Activated CD8-positive, alpha-beta memory T cell treated with anti-CD3 and anti-CD28 coated beads for 24 hours (primary cell): ENCODE measurements at regions not wholly inside any gene's neighbourhood (a gene's known extent, or its start where the extent isn't known, plus 50 kb on each side); places are given as distances from the start of the nearest gene placed in this dataset.

Experiments used
- DNase-seq: peaks from one replicate; pipeline ENCODE4 v3.0.0-alpha.2; 2020

- no peak for DNase-seq
Measured at GRCh38 chr14:94953541-94954260, 183.8 kb upstream of the GSC start.

DNA sequence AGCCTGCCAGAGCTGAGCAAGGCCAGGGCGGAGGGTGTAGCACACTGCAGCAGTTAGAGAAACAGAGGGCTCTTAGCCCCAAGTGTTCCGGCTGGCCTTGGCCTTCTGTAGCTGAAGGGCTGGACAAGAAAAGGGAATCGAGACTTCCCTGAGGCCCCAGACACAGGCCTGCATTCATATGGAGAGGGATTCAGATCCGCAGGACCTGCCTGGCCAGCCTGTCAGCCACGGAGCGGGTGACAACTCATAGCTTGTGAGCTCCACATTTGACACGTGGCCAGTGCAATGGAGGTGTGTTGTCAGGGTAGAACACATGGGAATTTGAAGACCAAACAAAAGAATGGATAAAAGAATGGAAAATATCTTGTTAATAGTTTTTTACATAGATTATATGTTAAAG is 182.2 kb upstream of the GSC start:
- DNase-seq, result no peak

DNA sequence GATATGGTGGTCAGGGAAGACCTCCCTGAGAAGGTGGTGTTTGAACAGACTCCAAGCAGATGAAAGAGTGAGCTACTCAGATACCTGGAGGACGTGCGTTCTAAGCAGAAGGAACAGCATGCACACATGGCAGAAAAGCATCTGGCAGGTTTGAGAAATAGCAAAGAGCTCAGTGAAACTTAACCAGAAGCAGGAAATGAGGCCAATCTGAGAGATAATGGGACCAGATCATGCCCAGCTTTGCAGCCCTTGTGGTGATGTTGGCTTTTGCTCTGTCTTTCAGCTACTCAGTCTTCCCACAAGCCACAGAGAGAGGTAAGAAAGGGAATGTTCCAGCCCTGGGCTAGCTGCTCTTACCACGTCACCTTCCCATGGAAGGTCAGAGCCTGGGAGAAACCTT is 176.3 kb upstream of the GSC start:
- DNase-seq, result no peak

DNA sequence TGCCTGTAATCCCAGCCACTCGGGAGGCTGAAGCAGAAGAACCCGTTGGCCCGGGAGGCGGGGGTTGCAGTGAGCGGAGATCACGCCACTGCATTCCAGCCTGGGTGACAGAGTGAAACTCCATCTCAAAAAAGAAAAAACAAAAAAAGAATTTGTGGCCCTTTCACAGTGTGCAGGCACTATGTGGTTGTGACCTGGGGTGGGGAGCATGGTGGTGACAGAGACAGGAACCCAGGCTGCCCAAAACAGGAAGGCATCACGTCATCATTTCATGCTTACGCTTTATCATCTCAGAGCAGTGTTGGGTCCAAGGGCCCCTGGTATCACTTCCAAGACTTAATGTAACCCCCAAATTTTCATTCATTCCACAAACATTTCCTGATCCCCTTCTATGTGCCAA is 175.7 kb upstream of the GSC start:
- DNase-seq, result no peak

DNA sequence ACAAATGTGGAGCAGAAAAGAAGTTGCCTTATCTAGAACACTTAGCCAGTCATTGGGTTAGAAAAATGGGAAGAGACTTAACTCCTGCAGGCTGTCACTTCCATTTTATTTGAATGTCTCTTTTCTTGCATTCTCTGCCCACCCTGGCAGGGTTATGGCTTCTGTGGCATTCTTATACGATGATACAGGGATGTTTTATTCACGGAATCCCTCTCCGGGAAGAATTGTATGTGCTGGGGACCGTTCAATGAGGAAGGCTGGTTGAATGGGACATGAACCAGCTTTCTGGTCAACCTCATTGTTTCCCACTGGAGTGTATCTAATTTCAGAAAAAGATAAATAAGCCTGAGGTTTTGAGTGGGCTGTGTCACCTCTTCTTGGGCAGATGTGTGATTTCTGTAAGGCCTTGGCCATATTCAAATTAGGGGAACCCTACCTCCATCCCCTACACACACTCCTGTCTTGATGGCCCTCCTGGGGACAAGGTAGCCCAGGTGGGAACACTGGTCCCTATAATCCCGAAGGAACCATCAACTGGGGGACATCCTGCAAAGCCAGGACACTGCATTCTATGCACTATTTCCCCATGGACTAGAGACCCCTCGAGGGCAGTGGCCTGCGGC is 174.8 kb upstream of the GSC start:
- no peak for DNase-seq

GRCh38 chr14:94942601-94943000 is 172.7 kb upstream of the GSC start:
- no peak for DNase-seq

DNA sequence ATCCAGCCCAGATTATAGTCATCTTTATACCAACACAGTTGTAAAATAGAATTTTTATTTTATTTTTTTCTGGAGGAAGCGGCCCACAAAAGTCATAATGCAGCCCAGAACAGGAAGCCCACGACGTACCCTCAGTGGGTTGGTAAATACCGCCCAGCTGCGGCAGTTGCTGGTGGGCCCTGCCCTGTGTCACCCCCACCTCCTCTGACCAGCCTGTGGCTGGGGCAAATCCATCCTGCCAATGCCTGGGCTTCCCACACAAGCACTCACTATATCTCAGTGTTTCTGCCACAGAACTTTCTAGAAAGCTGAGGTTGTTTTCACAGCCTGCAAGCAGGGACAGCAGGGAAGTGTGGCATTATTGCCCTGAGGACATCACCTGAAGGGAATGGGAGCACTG is 171.4 kb upstream of the GSC start:
- DNase-seq, result no peak

DNA sequence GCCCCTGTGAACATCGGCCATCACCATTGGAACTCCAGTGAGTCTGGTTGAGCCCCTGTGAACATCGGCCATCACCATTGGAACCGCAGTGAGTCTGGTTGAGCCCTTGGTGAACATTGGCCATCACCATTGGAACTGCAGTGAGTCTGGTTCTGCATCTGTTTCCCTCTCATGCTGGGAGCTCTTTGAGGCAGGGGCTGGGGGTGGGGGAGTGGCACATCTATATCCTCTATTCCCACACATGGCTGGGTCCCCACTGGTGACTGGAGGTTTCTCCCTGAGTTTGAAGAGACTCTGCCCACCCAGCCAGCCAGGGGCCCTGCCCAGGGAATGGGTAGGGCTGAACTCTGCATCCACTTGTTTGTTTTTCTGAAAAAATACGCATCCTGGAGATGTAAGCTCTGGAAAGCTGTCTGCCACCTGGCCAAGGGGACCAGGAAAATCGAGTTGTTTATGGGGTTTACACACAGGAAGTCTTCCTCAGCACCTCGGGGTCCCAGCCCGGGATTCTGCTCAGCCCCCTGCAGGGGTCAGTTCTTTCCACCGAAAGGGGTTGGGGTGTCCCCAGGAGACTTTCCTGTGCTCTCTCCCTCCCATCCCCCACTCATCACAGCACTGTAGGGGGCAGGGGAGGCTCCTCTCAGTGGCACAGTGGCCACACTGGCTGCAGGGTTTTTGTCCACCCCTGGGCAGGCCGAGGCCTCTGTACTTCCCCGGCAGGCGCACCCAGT is 170.5 kb upstream of the GSC start:
- no peak for DNase-seq

GRCh38 chr14:94938016-94938415 is 168.1 kb upstream of the GSC start:
- DNase-seq, result no peak

GRCh38 chr14:94936901-94937685 is 167.2 kb upstream of the GSC start:
- DNase-seq, result no peak

GRCh38 chr14:94936401-94936892 is 166.5 kb upstream of the GSC start:
- DNase-seq, result no peak

DNA sequence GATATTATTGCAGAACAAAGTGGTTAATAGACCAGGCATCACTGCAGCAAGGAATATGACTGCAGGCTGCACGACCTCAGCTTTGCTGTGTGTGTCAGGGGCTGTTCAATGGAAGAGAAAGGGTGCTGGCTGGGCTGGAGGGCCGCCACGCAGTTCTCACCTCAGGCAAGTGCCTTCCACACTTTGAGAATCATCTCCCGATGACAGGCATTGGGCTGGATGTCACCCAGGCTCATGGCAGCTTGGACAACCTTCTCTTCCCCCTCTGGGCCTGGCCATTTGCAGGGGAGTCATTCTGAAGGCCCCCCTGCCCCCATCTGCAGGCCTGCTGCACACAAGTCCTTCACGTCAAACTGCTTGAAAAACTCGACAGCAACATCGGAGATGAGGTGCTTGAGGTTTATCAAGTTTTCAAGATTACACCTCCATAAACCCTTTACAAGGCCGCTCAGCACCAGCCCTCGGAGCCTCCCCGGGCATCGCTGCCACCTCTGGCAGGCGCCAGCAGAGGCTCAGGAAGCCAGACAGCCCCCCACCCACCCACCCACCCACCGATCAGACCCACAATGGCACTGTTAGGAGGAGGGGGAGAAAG is 165.9 kb upstream of the GSC start:
- no peak for DNase-seq

GRCh38 chr14:94934276-94934810 is 164.4 kb upstream of the GSC start:
- DNase-seq, result no peak

- no peak for DNase-seq
Measured at GRCh38 chr14:94933486-94933885, 163.6 kb upstream of the GSC start.

GRCh38 chr14:94932589-94932988 is 162.7 kb upstream of the GSC start:
- DNase-seq, result no peak

- no peak for DNase-seq
Measured at GRCh38 chr14:94930690-94931089, 160.8 kb upstream of the GSC start.

- no peak for DNase-seq
Measured at GRCh38 chr14:94929354-94929753, 159.4 kb upstream of the GSC start.

DNA sequence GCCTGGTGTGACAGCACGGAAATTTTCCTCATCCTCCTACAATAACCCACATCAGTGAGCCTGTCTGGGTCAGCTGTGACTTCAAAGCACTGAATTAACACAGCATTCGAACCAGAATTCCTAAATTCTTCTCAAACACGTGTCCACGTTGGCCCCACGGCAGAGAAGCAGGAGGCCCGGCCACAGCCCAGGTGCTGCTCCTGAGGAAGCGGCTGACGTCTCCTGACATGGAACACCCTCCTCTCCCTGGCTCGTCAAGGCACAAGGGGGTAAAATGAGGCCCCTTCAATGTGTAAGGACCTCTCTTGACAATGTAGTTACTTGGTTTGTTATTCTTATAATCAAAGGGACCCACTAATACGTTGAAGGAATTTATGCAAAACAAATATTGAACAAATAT is 156.3 kb upstream of the GSC start:
- no peak for DNase-seq

DNA sequence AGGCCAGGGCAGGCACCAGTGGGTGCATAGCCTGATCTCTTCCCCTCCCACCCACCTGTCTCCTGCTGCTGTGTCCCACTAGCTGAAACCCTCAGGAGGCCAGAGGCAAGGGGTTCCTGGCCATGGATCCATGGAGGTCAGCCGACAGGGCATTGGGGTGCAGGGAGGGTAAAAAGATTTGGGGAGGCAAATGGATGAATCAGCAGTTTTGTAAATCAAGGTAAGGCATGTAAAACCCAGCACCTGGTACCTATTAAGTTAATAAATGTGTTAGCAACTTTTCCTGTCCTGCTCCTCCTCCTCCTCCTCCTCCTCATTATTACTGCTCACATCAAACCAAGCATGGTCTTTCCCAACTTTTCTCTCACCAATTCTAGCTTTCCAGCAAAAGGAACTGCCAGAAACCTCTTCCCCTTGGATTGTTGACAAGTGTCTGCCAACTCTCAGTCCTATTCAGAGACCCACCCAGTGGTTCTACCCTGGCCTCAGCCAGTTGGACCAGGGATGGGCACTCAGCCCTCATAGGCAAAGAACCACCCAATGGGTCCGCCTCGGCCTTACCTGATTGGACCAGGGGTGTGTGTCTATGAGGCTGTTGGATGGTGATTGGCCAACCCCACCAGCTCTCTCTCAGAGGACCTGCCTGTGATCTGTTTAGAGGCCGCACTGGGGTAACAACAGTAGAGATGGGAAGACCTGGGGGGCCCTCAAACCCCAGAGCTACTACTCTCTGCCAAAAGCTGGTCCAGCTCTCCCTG is 155.7 kb upstream of the GSC start:
- no peak for DNase-seq

DNA sequence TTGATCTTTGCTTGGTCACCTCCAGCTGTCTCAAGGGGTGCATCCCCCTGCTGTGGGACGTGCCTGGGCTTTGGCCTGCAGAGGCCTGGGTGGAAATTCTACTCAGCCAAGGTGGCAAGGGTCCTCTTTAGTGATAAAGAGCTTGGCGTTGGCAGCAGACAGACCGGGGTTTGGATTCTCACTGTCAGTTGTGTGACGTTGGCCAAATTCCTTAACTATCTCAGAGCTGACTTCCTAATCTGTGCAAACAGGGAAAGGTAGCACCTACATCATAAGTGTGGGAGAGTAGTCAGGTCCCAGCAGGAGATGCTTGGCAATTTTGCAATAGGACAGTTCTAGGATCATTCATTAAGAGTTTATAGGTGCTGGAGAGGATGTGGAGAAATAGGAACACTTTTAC is 154.3 kb upstream of the GSC start:
- no peak for DNase-seq

- no peak for DNase-seq
Measured at GRCh38 chr14:94923786-94924185, 153.9 kb upstream of the GSC start.
